ENCODE measurements at regions not wholly inside any gene's neighbourhood (a gene's known extent, or its start where the extent isn't known, plus 50 kb on each side); places are given as distances from the start of the nearest gene placed in this dataset.

- no peak for TF ChIP-seq POLR2A (IDR thresholded peaks at IDR 0.05)
- TF ChIP-seq CTCF (IDR thresholded peaks at IDR 0.05), result no peak
Measured at GRCh38 chr4:173879509-173879908, 349.5 kb upstream of the HAND2 start.
